Fibroblast of villous mesenchyme (primary cell): ENCODE measurements at regions not wholly inside any gene's neighbourhood (a gene's known extent, or its start where the extent isn't known, plus 50 kb on each side); places are given as distances from the start of the nearest gene placed in this dataset.

Experiments
- DNase-seq: peaks from one replicate; pipeline ENCODE4 v3.0.0-alpha.2; 2010; ENCODE audit warnings: low read depth
- H3K4me3 ChIP-seq: 2 replicates; pipeline ENCODE4 v1.5.1; 2011; ENCODE audit warnings: low read depth, mild to moderate bottlenecking, low read length
- CTCF ChIP-seq: IDR thresholded peaks from 2 replicates; pipeline ENCODE4 v1.5.1; 2012; ENCODE audit warnings: low read depth, mild to moderate bottlenecking, low read length; ENCODE audit not compliant: insufficient read depth

GRCh38 chr3:72582211-72582878 is 265.9 kb downstream of the SHQ1 start:
- no peak for DNase-seq
- no peak overlapping the region for H3K4me3 ChIP-seq

GRCh38 chr3:72580900-72581299 is 267.3 kb downstream of the SHQ1 start:
- no peak overlapping the region for H3K4me3 ChIP-seq
- no peak for DNase-seq
- no peak for TF ChIP-seq CTCF

More at GRCh38 chr3:72582211-72582878, 265.9 kb downstream of the SHQ1 start:
- no peak for TF ChIP-seq CTCF

- H3K4me3 ChIP-seq = no peak overlapping the region
- no peak for TF ChIP-seq CTCF
- no peak for DNase-seq
Observed at GRCh38 chr3:72580246-72580756, 267.9 kb downstream of the SHQ1 start.

- H3K4me3 ChIP-seq = no peak overlapping the region
- DNase-seq = no peak
- no peak for TF ChIP-seq CTCF
Observed at GRCh38 chr3:72579581-72580245, 268.5 kb downstream of the SHQ1 start.

- DNase-seq = no peak
- TF ChIP-seq CTCF = no peak
- H3K4me3 ChIP-seq = no peak overlapping the region
Observed at GRCh38 chr3:72579191-72579580, 269.1 kb downstream of the SHQ1 start.

GRCh38 chr3:72577190-72577589 is 271.1 kb downstream of the SHQ1 start:
- no peak overlapping the region for H3K4me3 ChIP-seq
- TF ChIP-seq CTCF = no peak
- DNase-seq = no peak
